H1 (cell line): ENCODE measurements at regions not wholly inside any gene's neighbourhood (a gene's known extent, or its start where the extent isn't known, plus 50 kb on each side); places are given as distances from the start of the nearest gene placed in this dataset.

Experiments used
- CTCF ChIA-PET: fragments of 300-600 bp; sonication (Branson Sonifier 250); formaldehyde crosslinking; loops from one replicate; lab custom pipeline; 2021; ENCODE audit not compliant: partially characterized antibody; lab: Charles Lee
- POLR2A ChIA-PET: fragments of 300-600 bp; sonication (Branson Sonifier 250); formaldehyde crosslinking; loops from one replicate; lab custom pipeline; 2021; ENCODE audit warnings: inconsistent platforms; ENCODE audit not compliant: partially characterized antibody; lab: Charles Lee
- DNase-seq, 2 experiments: peaks; one replicate each; pipeline versions ENCODE4 v3.0.0 to v3.0.0-alpha.2; 2010 to 2022; ENCODE audit warnings: low spot score in 2 of 2, low read depth in 1 of 2, mixed read lengths in 1 of 2
- FAIRE-seq: peaks from 2 replicates; lab custom pipeline; 2011; peaks lifted over from hg19 to GRCh38; lab: Jason Lieb, UNC
- H2AFZ ChIP-seq: 2 replicates; pipeline ENCODE4 v1.8.1; 2012; ENCODE audit warnings: low read length, inconsistent platforms
- H2AK5ac ChIP-seq: 2 replicates; pipeline ENCODE4 v1.6.1; 2013; ENCODE audit warnings: low read depth, low read length
- H2BK120ac ChIP-seq: replicated peaks from 2 replicates; pipeline ENCODE3; 2013; ENCODE audit warnings: low read depth, low read length, inconsistent platforms
- H2BK12ac ChIP-seq: 2 replicates; pipeline ENCODE4 v1.6.1; 2013; ENCODE audit warnings: low read depth, low read length
- H2BK15ac ChIP-seq: 2 replicates; pipeline ENCODE4 v1.6.1; 2013; ENCODE audit warnings: low read length
- H2BK20ac ChIP-seq: 2 replicates; pipeline ENCODE4 v1.6.1; 2013; ENCODE audit warnings: low read length
- H2BK5ac ChIP-seq: 2 replicates; pipeline ENCODE4 v1.6.1; 2013; ENCODE audit warnings: low read depth, low read length
- H3K14ac ChIP-seq: 2 replicates; pipeline ENCODE4 v1.6.1; 2013; ENCODE audit warnings: inconsistent platforms; ENCODE audit not compliant: insufficient read length
- H3K18ac ChIP-seq: 2 replicates; pipeline ENCODE4 v1.6.1; 2013; ENCODE audit warnings: low read length; ENCODE audit errors: extremely low read depth
- H3K23ac ChIP-seq: 2 replicates; pipeline ENCODE4 v1.6.1; 2013; ENCODE audit warnings: inconsistent platforms; ENCODE audit not compliant: insufficient read length
- H3K23me2 ChIP-seq: 2 replicates; pipeline ENCODE4 v1.6.1; 2013; ENCODE audit warnings: low read depth, low read length
- H3K27ac ChIP-seq: 2 replicates; pipeline ENCODE4 v1.6.1; 2011; ENCODE audit warnings: low read depth, low read length, inconsistent platforms
- H3K27me3 ChIP-seq, 4 experiments: replicated peaks in 1 of 4; 1 replicate in 1 of 4; 2 replicates in 3 of 4; pipeline versions ENCODE4 v1.6.1 to v1.8.1; 2011 to 2013; ENCODE audit warnings: low read length in 3 of 4, mild to moderate bottlenecking in 3 of 4, inconsistent platforms in 2 of 4, mixed read lengths in 2 of 4, moderate library complexity in 1 of 4; ENCODE audit not compliant: control insufficient read depth in 3 of 4, insufficient read depth in 3 of 4; ENCODE audit errors: extremely low read depth in 1 of 4
- H3K36me3 ChIP-seq, 4 experiments: 2 replicates each; pipeline versions ENCODE4 v1.6.1 to v1.8.1; 2011 to 2013; ENCODE audit warnings: mild to moderate bottlenecking in 4 of 4, low read length in 3 of 4, moderate library complexity in 2 of 4, control low read depth in 1 of 4, inconsistent platforms in 1 of 4; ENCODE audit not compliant: insufficient read depth in 4 of 4, control insufficient read depth in 2 of 4
- H3K4ac ChIP-seq: replicated peaks from 2 replicates; pipeline ENCODE3; 2013; ENCODE audit warnings: low read length, low read depth, mixed read lengths, inconsistent platforms; ENCODE audit not compliant: insufficient read length
- H3K4me1 ChIP-seq, 4 experiments: replicated peaks in 1 of 4; 1 replicate in 1 of 4; 2 replicates in 3 of 4; pipeline versions ENCODE4 v1.6.1 to v1.8.1; 2011 to 2013; ENCODE audit warnings: low read length in 3 of 4, inconsistent platforms in 2 of 4, mixed read lengths in 1 of 4; ENCODE audit not compliant: insufficient read depth in 4 of 4, control insufficient read depth in 3 of 4
- H3K4me2 ChIP-seq, 2 experiments: 2 replicates each; pipeline versions ENCODE4 v1.6.1 to v1.8.1; 2011 to 2013; ENCODE audit warnings: low read depth in 2 of 2, low read length in 2 of 2, control low read depth in 1 of 2, inconsistent platforms in 1 of 2, mild to moderate bottlenecking in 1 of 2; ENCODE audit not compliant: insufficient read depth in 1 of 2
- H3K4me3 ChIP-seq, 4 experiments: fragments of 200-600, 300-600 bp in 1 of 4; sonication (generic), shearing (Covaris generic), sonication (Bioruptor Twin) in 1 of 4; 2 replicates each; pipeline versions ENCODE4 v1.5.1 to v1.8.1; 2011 to 2016; ENCODE audit warnings: low read length in 4 of 4, low read depth in 3 of 4, control low read depth in 2 of 4, inconsistent platforms in 2 of 4, mild to moderate bottlenecking in 2 of 4, mixed read lengths in 1 of 4, moderate library complexity in 1 of 4; ENCODE audit not compliant: insufficient read depth in 2 of 4; ENCODE audit errors: extremely low read depth in 1 of 4
- H3K56ac ChIP-seq: replicated peaks from 2 replicates; pipeline ENCODE3; 2013; ENCODE audit warnings: low read depth, mild to moderate bottlenecking, mixed read lengths, low read length, inconsistent platforms; ENCODE audit not compliant: insufficient read length
- H3K79me1 ChIP-seq: 2 replicates; pipeline ENCODE4 v1.6.1; 2013; ENCODE audit warnings: low read depth, low read length, control low read depth
- H3K79me2 ChIP-seq, 2 experiments: 2 replicates each; pipeline versions ENCODE4 v1.6.1 to v1.8.1; 2012 to 2013; ENCODE audit warnings: low read length in 2 of 2, mild to moderate bottlenecking in 2 of 2, inconsistent platforms in 1 of 2; ENCODE audit not compliant: insufficient read depth in 2 of 2, control insufficient read depth in 1 of 2
- H3K9ac ChIP-seq, 4 experiments: replicated peaks in 1 of 4; 1 replicate in 1 of 4; 2 replicates in 3 of 4; pipeline versions ENCODE4 v1.6.1 to v1.8.1; 2011 to 2013; ENCODE audit warnings: low read depth in 3 of 4, low read length in 3 of 4, control low read depth in 2 of 4, mild to moderate bottlenecking in 2 of 4, moderate library complexity in 2 of 4, inconsistent platforms in 1 of 4; ENCODE audit errors: extremely low read depth in 1 of 4
- H3K9me3 ChIP-seq, 2 experiments: 2 replicates each; pipeline versions ENCODE4 v1.6.1 to v1.8.1; 2012 to 2013; ENCODE audit warnings: mild to moderate bottlenecking in 2 of 2, moderate library complexity in 2 of 2, control low read depth in 1 of 2, inconsistent platforms in 1 of 2, low read depth in 1 of 2, low read length in 1 of 2, mixed read lengths in 1 of 2; ENCODE audit not compliant: insufficient read depth in 2 of 2
- H4K20me1 ChIP-seq, 2 experiments: replicated peaks in 1 of 2; 2 replicates each; pipeline versions ENCODE3 to v1.8.1; 2011 to 2013; ENCODE audit warnings: inconsistent platforms in 2 of 2, low read length in 2 of 2, mild to moderate bottlenecking in 1 of 2; ENCODE audit not compliant: insufficient read depth in 2 of 2, control insufficient read depth in 1 of 2
- H4K5ac ChIP-seq: 2 replicates; pipeline ENCODE4 v1.6.1; 2013; ENCODE audit warnings: low read length, low read depth, mixed read lengths, inconsistent platforms; ENCODE audit not compliant: insufficient read length
- H4K8ac ChIP-seq: 2 replicates; pipeline ENCODE4 v1.8.0; 2013; ENCODE audit warnings: mild to moderate bottlenecking, moderate library complexity, low read length, inconsistent platforms; ENCODE audit not compliant: insufficient read depth; ENCODE audit errors: extremely low read depth
- H4K91ac ChIP-seq: replicated peaks from 2 replicates; pipeline ENCODE3; 2013; ENCODE audit warnings: low read length, mixed read lengths, inconsistent platforms; ENCODE audit not compliant: insufficient read length
- BACH1 ChIP-seq: IDR thresholded peaks from 2 replicates; pipeline ENCODE4 v1.6.1; 2012; ENCODE audit warnings: low read length, improper control_type of control experiment
- BCL11A ChIP-seq, 2 experiments: IDR thresholded peaks; one replicate each; pipeline ENCODE4 v1.6.1; 2011; ENCODE audit warnings: low read depth in 2 of 2, low read length in 2 of 2, mild to moderate bottlenecking in 2 of 2
- BRCA1 ChIP-seq: IDR thresholded peaks from 2 replicates; pipeline ENCODE4 v1.6.1; 2012; ENCODE audit warnings: low read depth, low read length, improper control_type of control experiment
- CHD2 ChIP-seq: IDR thresholded peaks from 2 replicates; pipeline ENCODE4 v1.6.1; 2012; ENCODE audit warnings: low read length, improper control_type of control experiment
- GABPA ChIP-seq: IDR thresholded peaks from 2 replicates; pipeline ENCODE4 v1.6.1; 2011; ENCODE audit warnings: mild to moderate bottlenecking, low read length, moderate library complexity, borderline replicate concordance; ENCODE audit not compliant: insufficient read depth
- JUND ChIP-seq: IDR thresholded peaks from 2 replicates; pipeline ENCODE4 v1.6.1; 2011; ENCODE audit warnings: mild to moderate bottlenecking, improper control_type of control experiment, low read length
- NRF1 ChIP-seq: IDR thresholded peaks from 2 replicates; pipeline ENCODE4 v1.6.1; 2011; ENCODE audit warnings: mild to moderate bottlenecking, low read depth, low read length, improper control_type of control experiment
- RXRA ChIP-seq: IDR thresholded peaks from 2 replicates; pipeline ENCODE4 v1.6.1; 2011; ENCODE audit warnings: low read depth, mild to moderate bottlenecking, low read length, moderate library complexity; ENCODE audit not compliant: insufficient read depth
- TAF1 ChIP-seq: IDR thresholded peaks from 2 replicates; pipeline ENCODE4 v1.6.1; 2011; ENCODE audit warnings: mild to moderate bottlenecking, low read depth, low read length
- TBP ChIP-seq: IDR thresholded peaks from 2 replicates; pipeline ENCODE4 v1.6.1; 2011; ENCODE audit warnings: low read depth, low read length, improper control_type of control experiment
- YY1 ChIP-seq: IDR thresholded peaks from 2 replicates; pipeline ENCODE4 v1.6.1; 2011; ENCODE audit warnings: low read depth, mild to moderate bottlenecking, low read length
- WGBS, 2 experiments: shearing (Covaris generic) in 1 of 2; methylation state at CpG; one replicate each; pipeline versions ENCODE4 v1.1.6 to v1.1.7; 2013 to 2015; ENCODE audit warnings: low lambda C conversion rate in 2 of 2, mixed read lengths in 2 of 2, inconsistent platforms in 1 of 2, low coverage in 1 of 2, missing lambda C conversion rate in 1 of 2; ENCODE audit not compliant: insufficient replicate concordance in 2 of 2, insufficient coverage in 1 of 2, insufficient read length in 1 of 2; ENCODE audit errors: extremely low coverage in 1 of 2, missing lambda C conversion rate in 1 of 2; 5-methylcytosine and 5-hydroxymethylcytosine counted together
- TF ChIP-seq, protein P1 (sequence below): IDR thresholded peaks from 2 replicates; pipeline ENCODE4 v1.6.1; 2012; ENCODE audit warnings: inconsistent platforms

DNA sequence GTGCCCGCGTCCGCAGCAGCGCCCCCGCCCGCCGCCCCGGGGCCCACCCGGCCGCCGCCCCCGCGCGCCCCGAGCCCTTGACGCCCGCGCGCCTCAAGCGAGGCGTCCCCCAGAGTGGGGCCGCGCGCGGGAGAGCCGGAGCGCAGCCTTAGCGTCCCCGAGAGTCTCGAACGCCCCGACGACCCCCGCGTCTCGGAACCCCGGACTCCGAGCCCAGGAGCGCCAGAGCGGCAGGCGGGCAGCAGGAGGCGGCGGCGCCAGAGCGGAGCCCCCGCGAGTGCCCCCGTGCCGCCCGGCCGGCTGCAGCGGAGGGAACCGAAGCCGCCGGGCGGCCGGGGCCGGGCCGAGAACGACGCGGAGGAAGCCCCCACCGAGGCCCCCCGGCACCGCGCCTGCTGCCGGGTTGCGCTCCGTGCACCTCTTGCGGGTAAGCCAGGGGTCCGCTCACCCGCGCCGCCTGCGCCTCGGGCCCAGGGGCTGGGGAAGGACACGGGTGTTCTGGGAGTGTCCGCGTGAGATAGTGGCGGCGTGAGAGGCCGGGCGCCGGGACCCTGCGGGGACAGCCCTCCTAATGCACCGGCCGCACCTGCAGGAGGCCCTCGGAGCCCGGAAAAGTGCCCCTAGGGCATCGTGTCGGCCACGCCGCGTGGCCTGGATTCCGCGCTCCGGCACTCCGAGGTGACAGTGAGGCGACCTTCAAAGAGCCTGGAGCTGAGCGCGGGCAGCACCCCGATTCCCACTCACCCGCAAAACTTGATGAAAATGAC is 52.0 kb upstream of the ULK4 start:
- no peak overlapping the region for H2BK120ac ChIP-seq
- no peak overlapping the region for H2BK15ac ChIP-seq
- TF ChIP-seq TBP = no peak
- no peak for TF ChIP-seq YY1
- no peak for TF ChIP-seq GABPA
- TF ChIP-seq BACH1 = 0 out of 2 replicates have a peak, but pooled peaks have one; percentile 20
- no peak for TF ChIP-seq RXRA
- TF ChIP-seq NRF1 = no peak
- TF ChIP-seq JUND = no peak
- TF ChIP-seq BCL11A (IDR thresholded peaks at IDR 0.05; ENCODE audit: low read depth in 2 of 2, low read length in 2 of 2) = no peak
- TF ChIP-seq TAF1 = no peak
- TF ChIP-seq CHD2 = no peak
- TF ChIP-seq BRCA1 = no peak
- TF ChIP-seq, protein P1, sequence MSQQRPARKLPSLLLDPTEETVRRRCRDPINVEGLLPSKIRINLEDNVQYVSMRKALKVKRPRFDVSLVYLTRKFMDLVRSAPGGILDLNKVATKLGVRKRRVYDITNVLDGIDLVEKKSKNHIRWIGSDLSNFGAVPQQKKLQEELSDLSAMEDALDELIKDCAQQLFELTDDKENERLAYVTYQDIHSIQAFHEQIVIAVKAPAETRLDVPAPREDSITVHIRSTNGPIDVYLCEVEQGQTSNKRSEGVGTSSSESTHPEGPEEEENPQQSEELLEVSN = no peak

More for the DNA sequence above, 52.0 kb upstream of the ULK4 start:
- H3K27me3 ChIP-seq = peaks cover 0 to 7% (median 4%) of the 10 kb centered on the region in 4 experiments; a peak in 4 of 7 replicates
- no peaks in the 10 kb centered on the region; the same call in 1 of the 2 replicates for H3K79me1 ChIP-seq
- no peaks in the 10 kb centered on the region for H3K9me3 ChIP-seq
- H3K56ac ChIP-seq = no peak overlapping the region
- H3K27ac ChIP-seq = no peak overlapping the region
- no peak overlapping the region for H2BK12ac ChIP-seq
- H2AK5ac ChIP-seq = no peak overlapping the region
- no peak overlapping the region for H2BK20ac ChIP-seq
- peaks cover 4 to 45% of the 10 kb centered on the region in 2 experiments for H3K79me2 ChIP-seq
- peaks cover 2 to 6% of the 10 kb centered on the region in 2 experiments for H4K20me1 ChIP-seq
- H3K9ac ChIP-seq = peak overlapping the region; percentile 24 to 80 (median 62); a peak in 6 of 7 replicates
- H3K14ac ChIP-seq = no peak overlapping the region
- POLR2A ChIA-PET = interaction anchor here (0.6 to 2.1 kb wide), 4 partner anchors 11 to 86 kb away, joined by 3 to 8 read pairs (median 8); no protein-coding TSS in a partner anchor
- peaks cover 5 to 7% (median 6%) of the 10 kb centered on the region in 4 experiments; a peak in 6 of 7 replicates for H3K4me1 ChIP-seq
- H4K8ac ChIP-seq = peak overlapping the region; percentile 23; the same call in 1 of the 2 replicates
- no peak overlapping the region for H2AFZ ChIP-seq
- H4K91ac ChIP-seq = no peak overlapping the region
- 3% methylated on average over 78 of the region's 103 CpGs; no CpG with 5 or more reads in 1 of the 2 experiments for WGBS, 2 experiments
- H3K4me3 ChIP-seq = peak overlapping the region; percentile 64 to 75 (median 70)
- CTCF ChIA-PET = interaction anchor here (0.6 to 5.1 kb wide), 12 partner anchors 8 to 108 kb away, joined by 3 to 42 read pairs (median 5); no protein-coding TSS in a partner anchor
- peak overlapping the region; percentile 81 to 96 for H3K4me2 ChIP-seq
- H3K4ac ChIP-seq = no peak overlapping the region
- no peaks in the 10 kb centered on the region for H3K36me3 ChIP-seq
- peak in 1 of 2 experiments; percentile 62 for DNase-seq
- H2BK5ac ChIP-seq = no peak overlapping the region
- no peak for FAIRE-seq
- 0 out of 2 replicates have a peak overlapping the region, but pooled peaks have one; percentile 42 for H3K18ac ChIP-seq
- H4K5ac ChIP-seq = no peak overlapping the region
- H3K23ac ChIP-seq = no peak overlapping the region
- peaks cover 15% of the 10 kb centered on the region for H3K23me2 ChIP-seq
